ENCODE measurements at regions not wholly inside any gene's neighbourhood (a gene's known extent, or its start where the extent isn't known, plus 50 kb on each side); places are given as distances from the start of the nearest gene placed in this dataset.
A peak's percentile ranks its signal among the peaks of the same experiment; 100 is the strongest.

- H3K36me3 Mint-ChIP-seq (ENCODE audit: insufficient read depth, unreplicated experiment) = no peaks in the 10 kb centered on the region
- no peak overlapping the region for H3K4me3 ChIP-seq (ENCODE audit: low read depth, low read length)
- H3K27me3 ChIP-seq (replicated peaks; ENCODE audit: control insufficient read depth, insufficient read depth, low read length) = no peaks in the 10 kb centered on the region
- intact Hi-C loops (cut with micrococcal nuclease; ENCODE audit: unreplicated experiment) = no loop called here
- POLR2A ChIA-PET = no interaction called here
- H3K27me3 Mint-ChIP-seq (ENCODE audit: insufficient read depth, unreplicated experiment) = no peaks in the 10 kb centered on the region
- no peak overlapping the region for H3K27ac Mint-ChIP-seq (ENCODE audit: unreplicated experiment)
- H3K4me1 Mint-ChIP-seq (ENCODE audit: low read depth, unreplicated experiment) = no peaks in the 10 kb centered on the region
- CTCF ChIA-PET = interaction anchor here (0.6 kb wide), 1 partner anchor 87 kb away, joined by 3 read pairs; no protein-coding TSS in a partner anchor
- no peaks in the 10 kb centered on the region for H3K36me3 ChIP-seq (ENCODE audit: control insufficient read depth, insufficient read depth, low read length)
- peak in 1 of 2 experiments; percentile 27 for DNase-seq
- no peaks in the 10 kb centered on the region for H3K9me3 Mint-ChIP-seq (ENCODE audit: unreplicated experiment)
- H3K4me3 Mint-ChIP-seq (ENCODE audit: unreplicated experiment) = no peak overlapping the region
- TF ChIP-seq CTCF (IDR thresholded peaks at IDR 0.05; ENCODE audit: insufficient read depth in 1 of 2, low read depth in 1 of 2, low read length in 1 of 2, severe bottlenecking in 1 of 2, unreplicated experiment in 1 of 2) = no peak
- no TSS peak for BruUV-seq (replicated peaks)
- no peaks in the 10 kb centered on the region for H3K4me1 ChIP-seq
- H3K9me3 ChIP-seq = no peaks in the 10 kb centered on the region
Measured at GRCh38 chr9:30574355-30575151, 1809.9 kb upstream of the ACO1 start.

DNA sequence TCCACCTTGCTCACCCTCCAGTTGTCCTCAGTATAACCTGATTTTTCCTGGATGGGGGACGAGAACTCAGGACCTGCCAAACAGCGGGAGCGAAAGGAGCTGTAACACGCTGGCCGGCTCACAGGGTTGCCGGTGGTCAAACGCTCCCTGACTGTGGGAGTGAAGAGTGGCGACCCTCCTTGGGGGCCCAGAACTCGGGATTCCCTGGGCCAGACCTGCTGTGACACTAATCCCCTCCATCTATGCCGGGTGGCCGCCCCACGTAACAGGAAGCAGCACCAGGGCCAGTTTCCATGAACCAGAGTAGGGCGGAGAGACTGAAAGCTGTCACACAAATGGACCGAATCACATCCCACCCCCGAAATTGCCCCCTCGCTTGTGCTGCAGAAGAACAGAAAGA lies 1809.2 kb upstream of the ACO1 start:
- intact Hi-C loops (cut with micrococcal nuclease; ENCODE audit: unreplicated experiment) = no loop called here
- H3K27me3 ChIP-seq (replicated peaks; ENCODE audit: control insufficient read depth, insufficient read depth, low read length) = no peaks in the 10 kb centered on the region
- Mint-ChIP-seq H3K27me3 (ENCODE audit: insufficient read depth, unreplicated experiment) (no peaks in the 10 kb centered on the region), H3K9me3 (ENCODE audit: unreplicated experiment) (no peaks in the 10 kb centered on the region), H3K36me3 (ENCODE audit: insufficient read depth, unreplicated experiment) (no peaks in the 10 kb centered on the region), H3K27ac (ENCODE audit: unreplicated experiment) (no peak overlapping the region), H3K4me3 (ENCODE audit: unreplicated experiment) (no peak overlapping the region), H3K4me1 (ENCODE audit: low read depth, unreplicated experiment) (no peaks in the 10 kb centered on the region)
- H3K36me3 ChIP-seq (ENCODE audit: control insufficient read depth, insufficient read depth, low read length) = no peaks in the 10 kb centered on the region
- no TSS peak for BruUV-seq (replicated peaks)
- no peak for DNase-seq
- POLR2A ChIA-PET = no interaction called here
- TF ChIP-seq CTCF (IDR thresholded peaks at IDR 0.05; ENCODE audit: insufficient read depth in 1 of 2, low read depth in 1 of 2, low read length in 1 of 2, severe bottlenecking in 1 of 2, unreplicated experiment in 1 of 2) = no peak
- CTCF ChIA-PET = no interaction called here
- no peaks in the 10 kb centered on the region for H3K4me1 ChIP-seq
- H3K9me3 ChIP-seq = no peaks in the 10 kb centered on the region
- H3K4me3 ChIP-seq (ENCODE audit: low read depth, low read length) = no peak overlapping the region

GRCh38 chr9:30575691-30576090 lies 1808.8 kb upstream of the ACO1 start:
- POLR2A ChIA-PET = no interaction called here
- Histone ChIP-seq H3K4me3 (ENCODE audit: low read depth, low read length) (no peak overlapping the region), H3K9me3 (no peaks in the 10 kb centered on the region), H3K36me3 (ENCODE audit: control insufficient read depth, insufficient read depth, low read length) (no peaks in the 10 kb centered on the region), H3K27me3 (replicated peaks; ENCODE audit: control insufficient read depth, insufficient read depth, low read length) (no peaks in the 10 kb centered on the region), H3K4me1 (no peaks in the 10 kb centered on the region)
- CTCF ChIA-PET = no interaction called here
- intact Hi-C loops (cut with micrococcal nuclease; ENCODE audit: unreplicated experiment) = no loop called here
- TF ChIP-seq CTCF (IDR thresholded peaks at IDR 0.05; ENCODE audit: insufficient read depth in 1 of 2, low read depth in 1 of 2, low read length in 1 of 2, severe bottlenecking in 1 of 2, unreplicated experiment in 1 of 2) = no peak
- no peak for DNase-seq
- no peaks in the 10 kb centered on the region for H3K9me3 Mint-ChIP-seq (ENCODE audit: unreplicated experiment)
- BruUV-seq (replicated peaks) = no TSS peak
- no peaks in the 10 kb centered on the region for H3K4me1 Mint-ChIP-seq (ENCODE audit: low read depth, unreplicated experiment)
- H3K36me3 Mint-ChIP-seq (ENCODE audit: insufficient read depth, unreplicated experiment) = no peaks in the 10 kb centered on the region
- no peak overlapping the region for H3K27ac Mint-ChIP-seq (ENCODE audit: unreplicated experiment)
- H3K27me3 Mint-ChIP-seq (ENCODE audit: insufficient read depth, unreplicated experiment) = no peaks in the 10 kb centered on the region
- H3K4me3 Mint-ChIP-seq (ENCODE audit: unreplicated experiment) = no peak overlapping the region
